Endothelial cell of umbilical vein (primary cell): ENCODE measurements at regions not wholly inside any gene's neighbourhood (a gene's known extent, or its start where the extent isn't known, plus 50 kb on each side); places are given as distances from the start of the nearest gene placed in this dataset.

Experiments used
- BruUV-seq: library from RNA; stranded (reverse); fragments of 400-500 nt; replicated peaks from 2 replicates; lab custom pipeline; 2021; lab: Mats Ljungman, UMichigan
- CTCF ChIA-PET: fragments of 300-600, 350-600 bp; sonication (Branson Sonifier 250); formaldehyde crosslinking; loops from one replicate; lab custom pipeline; 2021; ENCODE audit warnings: antibody characterized with exemption, inconsistent platforms; lab: Charles Lee
- POLR2A ChIA-PET: fragments of 300-600, 350-600 bp; sonication (Branson Sonifier 250); formaldehyde crosslinking; loops from one replicate; lab custom pipeline; 2021; ENCODE audit warnings: antibody characterized with exemption, inconsistent platforms; lab: Charles Lee
- DNase-seq: peaks from one replicate; pipeline ENCODE4 v3.0.0-alpha.2; 2011; ENCODE audit warnings: low read depth, low spot score
- FAIRE-seq: peaks from 2 replicates; lab custom pipeline; 2011; peaks lifted over from hg19 to GRCh38; lab: Jason Lieb, UNC
- H2AFZ ChIP-seq: 2 replicates; pipeline ENCODE4 v1.6.0; 2012; ENCODE audit warnings: low read depth, low read length, control low read depth, inconsistent platforms
- H3K27ac ChIP-seq: 2 replicates; pipeline ENCODE4 v1.5.1; 2011; ENCODE audit warnings: low read depth, mild to moderate bottlenecking, control low read depth, low read length, moderate library complexity; ENCODE audit not compliant: insufficient read depth
- H3K27me3 ChIP-seq, 2 experiments: 2 replicates each; pipeline versions ENCODE4 v1.6.0 to v1.6.1; 2011; ENCODE audit warnings: low read length in 2 of 2, mixed read lengths in 1 of 2; ENCODE audit not compliant: control insufficient read depth in 2 of 2, insufficient read depth in 2 of 2
- H3K36me3 ChIP-seq, 2 experiments: 2 replicates in 1 of 2; 3 replicates in 1 of 2; pipeline ENCODE4 v1.5.1; 2011; ENCODE audit warnings: low read length in 2 of 2, mild to moderate bottlenecking in 1 of 2, moderate library complexity in 1 of 2; ENCODE audit not compliant: control insufficient read depth in 2 of 2, insufficient read depth in 2 of 2; ENCODE audit errors: extremely low read depth in 1 of 2
- H3K4me1 ChIP-seq: 3 replicates; pipeline ENCODE4 v1.5.1; 2011; ENCODE audit warnings: mild to moderate bottlenecking, low read length; ENCODE audit not compliant: control insufficient read depth, insufficient read depth; ENCODE audit errors: extremely low read depth
- H3K4me2 ChIP-seq: 2 replicates; pipeline ENCODE4 v1.6.1; 2011; ENCODE audit warnings: low read length, control low read depth, mixed read lengths; ENCODE audit not compliant: insufficient read depth
- H3K4me3 ChIP-seq, 3 experiments: fragments of 200-600 bp in 1 of 3; sonication (generic), shearing (Covaris generic) in 1 of 3; replicated peaks in 1 of 3; 2 replicates each; pipeline ENCODE4 v1.5.1; 2011 to 2016; ENCODE audit warnings: control low read depth in 3 of 3, low read length in 3 of 3, mild to moderate bottlenecking in 2 of 3, inconsistent platforms in 1 of 3, low read depth in 1 of 3, moderate library complexity in 1 of 3; ENCODE audit not compliant: insufficient read depth in 1 of 3
- H3K79me2 ChIP-seq: 2 replicates; pipeline ENCODE4 v1.6.0; 2012; ENCODE audit warnings: low read length, inconsistent platforms; ENCODE audit not compliant: control insufficient read depth, insufficient read depth
- H3K9ac ChIP-seq: replicated peaks from 2 replicates; pipeline ENCODE3; 2011; ENCODE audit warnings: low read length, control low read depth; ENCODE audit not compliant: insufficient read depth; ENCODE audit errors: extremely low read depth
- H3K9me1 ChIP-seq: replicated peaks from 3 replicates; pipeline ENCODE4 v1.6.0; 2011; ENCODE audit warnings: mild to moderate bottlenecking, low read length; ENCODE audit not compliant: control insufficient read depth, insufficient read depth; ENCODE audit errors: extremely low read depth
- H3K9me3 ChIP-seq: replicated peaks from 2 replicates; pipeline ENCODE4 v1.5.1; 2012; ENCODE audit warnings: low read length, inconsistent platforms; ENCODE audit not compliant: control insufficient read depth, insufficient read depth
- H4K20me1 ChIP-seq: replicated peaks from 2 replicates; pipeline ENCODE3; 2011; ENCODE audit warnings: mild to moderate bottlenecking, low read length; ENCODE audit not compliant: control insufficient read depth, insufficient read depth; ENCODE audit errors: extremely low read depth
- FOS ChIP-seq: IDR thresholded peaks from 2 replicates; pipeline ENCODE4 v1.6.1; 2011; ENCODE audit warnings: mild to moderate bottlenecking, low read length, moderate library complexity, borderline replicate concordance; ENCODE audit not compliant: insufficient read depth
- GATA2 ChIP-seq: IDR thresholded peaks from 2 replicates; pipeline ENCODE4 v1.7.0; 2011; ENCODE audit warnings: low read depth, mild to moderate bottlenecking, moderate library complexity, mixed read lengths, low read length; ENCODE audit not compliant: insufficient read length, insufficient read depth
- JUN ChIP-seq: IDR thresholded peaks from 2 replicates; pipeline ENCODE4 v1.6.1; 2011; ENCODE audit warnings: borderline replicate concordance, low read depth; ENCODE audit not compliant: insufficient read length, insufficient read depth
- MAX ChIP-seq: IDR thresholded peaks from 2 replicates; pipeline ENCODE4 v1.6.1; 2011; ENCODE audit not compliant: insufficient read depth, insufficient read length
- MYC ChIP-seq: IDR thresholded peaks from one replicate; pipeline ENCODE4 v1.6.1; 2011; ENCODE audit warnings: mild to moderate bottlenecking, low read depth, low read length
- POLR2A ChIP-seq: IDR thresholded peaks from 2 replicates; pipeline ENCODE4 v1.6.1; 2012; ENCODE audit warnings: low read depth, mild to moderate bottlenecking, control low read depth, low read length
- POLR2AphosphoS5 ChIP-seq: IDR thresholded peaks from 2 replicates; pipeline ENCODE4 v1.6.1; 2012; ENCODE audit warnings: low read depth, mild to moderate bottlenecking, control low read depth, low read length, moderate library complexity; ENCODE audit not compliant: insufficient read depth
- dilution Hi-C: fragments of 300-500 bp; cut with MboI; formaldehyde crosslinking; loops from one replicate; pipeline ENCODE4 v1.15.0; 2019; ENCODE audit warnings: low sequenced_read_pairs; ENCODE audit not compliant: extremely low pct_ligation_motif_present
- intact Hi-C: fragments of 100-400 bp; cut with micrococcal nuclease; formaldehyde crosslinking; loops from one replicate; pipeline ENCODE4 v1.10.0; 2022
- TF ChIP-seq, protein P1 (sequence below), 2 donors: IDR thresholded peaks; 1 replicate in 1 of 2; 2 replicates in 1 of 2; pipeline ENCODE4 v1.5.1; 2011; ENCODE audit warnings: low read length in 2 of 2, mild to moderate bottlenecking in 2 of 2, moderate library complexity in 2 of 2, control low read depth in 1 of 2, inconsistent platforms in 1 of 2, low read depth in 1 of 2; ENCODE audit not compliant: insufficient read depth in 1 of 2; ENCODE audit errors: extremely low read depth in 1 of 2

DNA sequence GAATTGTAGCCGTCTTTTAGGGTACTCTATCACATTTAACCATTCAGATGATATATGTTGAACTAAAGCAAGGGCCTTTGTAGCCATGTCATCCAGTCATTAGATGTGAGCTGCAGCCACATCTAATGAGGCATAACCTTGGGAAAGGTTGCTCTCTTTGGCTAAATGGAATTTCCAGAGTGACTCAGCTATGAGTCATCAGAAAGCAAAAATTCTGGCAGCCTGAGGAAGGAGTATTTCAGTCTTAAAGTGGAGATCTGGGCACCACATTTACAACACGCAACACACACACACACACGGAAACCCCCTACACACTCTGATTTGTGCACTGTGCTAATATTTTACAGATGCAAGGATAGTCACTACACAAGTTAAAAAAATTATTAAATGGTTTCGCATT lies 176.9 kb upstream of the ZWINT start:
- DNase-seq (no peak), FAIRE-seq (no peak)
- H4K20me1 ChIP-seq = no peaks in the 10 kb centered on the region
- ChIA-PET POLR2A (no interaction called here), CTCF (no interaction called here)
- H3K9ac ChIP-seq = no peak overlapping the region
- no peaks in the 10 kb centered on the region for H3K36me3 ChIP-seq
- TF ChIP-seq MYC (no peak), JUN (peak; percentile 14)
- no peaks in the 10 kb centered on the region for H3K4me1 ChIP-seq
- H3K4me3 ChIP-seq = no peak overlapping the region
- H2AFZ ChIP-seq = no peak overlapping the region
- no peaks in the 10 kb centered on the region for H3K9me1 ChIP-seq
- no peaks in the 10 kb centered on the region for H3K9me3 ChIP-seq
- no peaks in the 10 kb centered on the region for H3K27me3 ChIP-seq
- intact Hi-C loops (no loop called here), dilution Hi-C loops (no loop called here)
- H3K27ac ChIP-seq = no peak overlapping the region
- no peaks in the 10 kb centered on the region for H3K79me2 ChIP-seq
- BruUV-seq = no TSS peak
- no peak overlapping the region for H3K4me2 ChIP-seq

DNA sequence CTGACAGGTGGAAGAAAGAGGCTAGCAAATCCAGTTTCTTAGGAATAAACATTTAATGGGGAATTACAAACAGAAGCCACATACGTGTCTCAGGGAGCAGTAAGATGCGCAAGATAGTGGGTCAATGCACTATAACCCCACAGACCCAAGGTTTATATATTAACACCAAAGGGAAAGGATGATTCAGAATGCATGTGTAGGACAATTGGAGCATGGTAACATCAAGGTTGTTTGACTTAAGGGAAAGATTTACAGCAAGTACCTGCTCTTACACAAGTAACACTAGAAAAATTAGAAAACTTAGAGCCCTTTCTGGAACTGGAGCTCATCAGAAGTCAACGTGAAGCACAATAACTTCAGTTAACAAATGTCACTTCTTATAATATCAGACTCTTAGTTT lies 161.1 kb upstream of the ZWINT start:
- no peaks in the 10 kb centered on the region for H3K27me3 ChIP-seq
- no peak overlapping the region for H3K9ac ChIP-seq
- no peaks in the 10 kb centered on the region for H3K36me3 ChIP-seq
- H3K27ac ChIP-seq = no peak overlapping the region
- no peak overlapping the region for H3K4me3 ChIP-seq
- ChIA-PET CTCF (no interaction called here), POLR2A (no interaction called here)
- H3K9me3 ChIP-seq = no peaks in the 10 kb centered on the region
- H4K20me1 ChIP-seq = no peaks in the 10 kb centered on the region
- FAIRE-seq (no peak), DNase-seq (no peak)
- H3K4me1 ChIP-seq = no peaks in the 10 kb centered on the region
- no TSS peak for BruUV-seq
- H3K4me2 ChIP-seq = no peak overlapping the region
- no peak for TF ChIP-seq MYC
- no peak for TF ChIP-seq MAX
- TF ChIP-seq POLR2A = no peak
- TF ChIP-seq FOS = no peak
- TF ChIP-seq, protein P1, sequence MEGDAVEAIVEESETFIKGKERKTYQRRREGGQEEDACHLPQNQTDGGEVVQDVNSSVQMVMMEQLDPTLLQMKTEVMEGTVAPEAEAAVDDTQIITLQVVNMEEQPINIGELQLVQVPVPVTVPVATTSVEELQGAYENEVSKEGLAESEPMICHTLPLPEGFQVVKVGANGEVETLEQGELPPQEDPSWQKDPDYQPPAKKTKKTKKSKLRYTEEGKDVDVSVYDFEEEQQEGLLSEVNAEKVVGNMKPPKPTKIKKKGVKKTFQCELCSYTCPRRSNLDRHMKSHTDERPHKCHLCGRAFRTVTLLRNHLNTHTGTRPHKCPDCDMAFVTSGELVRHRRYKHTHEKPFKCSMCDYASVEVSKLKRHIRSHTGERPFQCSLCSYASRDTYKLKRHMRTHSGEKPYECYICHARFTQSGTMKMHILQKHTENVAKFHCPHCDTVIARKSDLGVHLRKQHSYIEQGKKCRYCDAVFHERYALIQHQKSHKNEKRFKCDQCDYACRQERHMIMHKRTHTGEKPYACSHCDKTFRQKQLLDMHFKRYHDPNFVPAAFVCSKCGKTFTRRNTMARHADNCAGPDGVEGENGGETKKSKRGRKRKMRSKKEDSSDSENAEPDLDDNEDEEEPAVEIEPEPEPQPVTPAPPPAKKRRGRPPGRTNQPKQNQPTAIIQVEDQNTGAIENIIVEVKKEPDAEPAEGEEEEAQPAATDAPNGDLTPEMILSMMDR (IDR thresholded peaks at IDR 0.05; ENCODE audit: extremely low read depth in 1 of 2, insufficient read depth in 1 of 2, low read depth in 1 of 2, low read length in 2 of 2) = no peak
- no peak for TF ChIP-seq GATA2
- TF ChIP-seq POLR2AphosphoS5 = no peak
- H2AFZ ChIP-seq = no peak overlapping the region
- dilution Hi-C loops (no loop called here), intact Hi-C loops (no loop called here)
- no peaks in the 10 kb centered on the region for H3K79me2 ChIP-seq
- no peaks in the 10 kb centered on the region for H3K9me1 ChIP-seq
